CD4-positive, alpha-beta T cell treated with Interleukin-17A for 4 hours (primary cell): ENCODE measurements at regions not wholly inside any gene's neighbourhood (a gene's known extent, or its start where the extent isn't known, plus 50 kb on each side); places are given as distances from the start of the nearest gene placed in this dataset.

Experiments
- DNase-seq: peaks from one replicate; pipeline ENCODE4 v3.0.0-alpha.2; 2020; ENCODE audit warnings: mixed read lengths

GRCh38 chr7:110336423-110336822 is 754.5 kb upstream of the LRRN3 start:
- no peak for DNase-seq

GRCh38 chr7:110337646-110338045 is 753.3 kb upstream of the LRRN3 start:
- no peak for DNase-seq

GRCh38 chr7:110347081-110347480 is 743.8 kb upstream of the LRRN3 start:
- DNase-seq: no peak

- no peak for DNase-seq
Measured at GRCh38 chr7:110356438-110356837, 734.5 kb upstream of the LRRN3 start.

- DNase-seq: no peak
Measured at GRCh38 chr7:110358028-110358427, 732.9 kb upstream of the LRRN3 start.

- no peak for DNase-seq
Measured at GRCh38 chr7:110371709-110372108, 719.2 kb upstream of the LRRN3 start.

- DNase-seq: no peak
Measured at GRCh38 chr7:110372685-110373084, 718.2 kb upstream of the LRRN3 start.

GRCh38 chr7:110373416-110373815 is 717.5 kb upstream of the LRRN3 start:
- no peak for DNase-seq

GRCh38 chr7:110373859-110374258 is 717.1 kb upstream of the LRRN3 start:
- no peak for DNase-seq

- no peak for DNase-seq
Measured at GRCh38 chr7:110375068-110375467, 715.9 kb upstream of the LRRN3 start.

- DNase-seq: no peak
Measured at GRCh38 chr7:110382736-110383135, 708.2 kb upstream of the LRRN3 start.

- no peak for DNase-seq
Measured at GRCh38 chr7:110386006-110386405, 704.9 kb upstream of the LRRN3 start.

- DNase-seq: no peak
Measured at GRCh38 chr7:110386913-110387312, 704.0 kb upstream of the LRRN3 start.

GRCh38 chr7:110387689-110388088 is 703.2 kb upstream of the LRRN3 start:
- no peak for DNase-seq

GRCh38 chr7:110388457-110388856 is 702.5 kb upstream of the LRRN3 start:
- DNase-seq: no peak

GRCh38 chr7:110396021-110396420 is 694.9 kb upstream of the LRRN3 start:
- no peak for DNase-seq

- DNase-seq: no peak
Measured at GRCh38 chr7:110397927-110398660, 692.8 kb upstream of the LRRN3 start.

GRCh38 chr7:110399421-110399820 is 691.5 kb upstream of the LRRN3 start:
- DNase-seq: no peak

- no peak for DNase-seq
Measured at GRCh38 chr7:110400411-110400810, 690.5 kb upstream of the LRRN3 start.

GRCh38 chr7:110407242-110407641 is 683.7 kb upstream of the LRRN3 start:
- DNase-seq: no peak

- DNase-seq: no peak
Measured at GRCh38 chr7:110407706-110408105, 683.2 kb upstream of the LRRN3 start.

GRCh38 chr7:110412614-110413013 is 678.3 kb upstream of the LRRN3 start:
- no peak for DNase-seq

GRCh38 chr7:110413038-110413437 is 677.9 kb upstream of the LRRN3 start:
- DNase-seq: no peak

GRCh38 chr7:110417611-110418010 is 673.3 kb upstream of the LRRN3 start:
- no peak for DNase-seq

- no peak for DNase-seq
Measured at GRCh38 chr7:110418659-110419280, 672.2 kb upstream of the LRRN3 start.
